Esophagus muscularis mucosa (tissue), 4 donors: ENCODE measurements at regions not wholly inside any gene's neighbourhood (a gene's known extent, or its start where the extent isn't known, plus 50 kb on each side); places are given as distances from the start of the nearest gene placed in this dataset.

ENCODE experiments used
- CTCF ChIP-seq, 3 experiments: fragments of 200-600 bp in 2 of 3; fragments of 450-650 bp in 1 of 3; sonication (generic) in 2 of 3; IDR thresholded peaks; one replicate each; pipeline ENCODE4 v1.5.1; 2017 to 2019; ENCODE audit warnings: antibody characterized with exemption in 3 of 3, mild to moderate bottlenecking in 2 of 3, moderate library complexity in 1 of 3
- EP300 ChIP-seq: sonication (generic); formaldehyde crosslinking; IDR thresholded peaks from one replicate; pipeline ENCODE4 v1.6.1; 2017; ENCODE audit warnings: antibody characterized with exemption
- POLR2A ChIP-seq: fragments of 450-650 bp; IDR thresholded peaks from one replicate; pipeline ENCODE4 v1.6.1; 2017; ENCODE audit warnings: antibody characterized with exemption, moderate library complexity, mild to moderate bottlenecking, low read depth
- POLR2AphosphoS5 ChIP-seq, 2 donors: sonication (generic); formaldehyde crosslinking; IDR thresholded peaks; one replicate each; pipeline ENCODE4 v1.6.1; 2017; ENCODE audit warnings: antibody characterized with exemption in 2 of 2

GRCh38 chrY:8705636-8706300 is 631.5 kb upstream of the TSPY4 start:
- TF ChIP-seq POLR2AphosphoS5 (IDR thresholded peaks at IDR 0.05), result no peak
- TF ChIP-seq CTCF (IDR thresholded peaks at IDR 0.05), result no peak
- no peak for TF ChIP-seq EP300
- no peak for TF ChIP-seq POLR2A
